Body of pancreas (tissue), 4 donors: ENCODE measurements at regions not wholly inside any gene's neighbourhood (a gene's known extent, or its start where the extent isn't known, plus 50 kb on each side); places are given as distances from the start of the nearest gene placed in this dataset.

Source experiments
- POLR2A ChIP-seq, 3 donors: fragments of 450-650 bp; IDR thresholded peaks; one replicate each; pipeline ENCODE4 v1.6.1; 2016; ENCODE audit warnings: antibody characterized with exemption in 3 of 3, mild to moderate bottlenecking in 2 of 3
- TF ChIP-seq, protein P1 (sequence below), 7 experiments: fragments of 450-650 bp in 4 of 7; fragments of 200-600 bp in 3 of 7; sonication (generic) in 3 of 7; IDR thresholded peaks; one replicate each; pipeline ENCODE4 v1.5.1; 2016 to 2019; ENCODE audit warnings: antibody characterized with exemption in 7 of 7

GRCh38 chr21:31479714-31480113 is 135.7 kb upstream of the TIAM1 start:
- TF ChIP-seq, protein P1, sequence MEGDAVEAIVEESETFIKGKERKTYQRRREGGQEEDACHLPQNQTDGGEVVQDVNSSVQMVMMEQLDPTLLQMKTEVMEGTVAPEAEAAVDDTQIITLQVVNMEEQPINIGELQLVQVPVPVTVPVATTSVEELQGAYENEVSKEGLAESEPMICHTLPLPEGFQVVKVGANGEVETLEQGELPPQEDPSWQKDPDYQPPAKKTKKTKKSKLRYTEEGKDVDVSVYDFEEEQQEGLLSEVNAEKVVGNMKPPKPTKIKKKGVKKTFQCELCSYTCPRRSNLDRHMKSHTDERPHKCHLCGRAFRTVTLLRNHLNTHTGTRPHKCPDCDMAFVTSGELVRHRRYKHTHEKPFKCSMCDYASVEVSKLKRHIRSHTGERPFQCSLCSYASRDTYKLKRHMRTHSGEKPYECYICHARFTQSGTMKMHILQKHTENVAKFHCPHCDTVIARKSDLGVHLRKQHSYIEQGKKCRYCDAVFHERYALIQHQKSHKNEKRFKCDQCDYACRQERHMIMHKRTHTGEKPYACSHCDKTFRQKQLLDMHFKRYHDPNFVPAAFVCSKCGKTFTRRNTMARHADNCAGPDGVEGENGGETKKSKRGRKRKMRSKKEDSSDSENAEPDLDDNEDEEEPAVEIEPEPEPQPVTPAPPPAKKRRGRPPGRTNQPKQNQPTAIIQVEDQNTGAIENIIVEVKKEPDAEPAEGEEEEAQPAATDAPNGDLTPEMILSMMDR (IDR thresholded peaks at IDR 0.05), result no peak
- TF ChIP-seq POLR2A (IDR thresholded peaks at IDR 0.05), result no peak
